ENCODE measurements at regions not wholly inside any gene's neighbourhood (a gene's known extent, or its start where the extent isn't known, plus 50 kb on each side); places are given as distances from the start of the nearest gene placed in this dataset.

- H3K4me1 ChIP-seq, result peaks cover 15% of the 10 kb centered on the region
- no peaks in the 10 kb centered on the region for H3K36me3 ChIP-seq (ENCODE audit: insufficient read depth in 1 of 2, low read depth in 1 of 2)
- 50 to 80% (median 65%) methylated on average over 4 of the region's 4 CpGs for WGBS, 3 donors
- no peaks in the 10 kb centered on the region for H3K27me3 ChIP-seq (ENCODE audit: insufficient read depth in 3 of 3, low read length in 2 of 3)
- TF ChIP-seq, protein P1, sequence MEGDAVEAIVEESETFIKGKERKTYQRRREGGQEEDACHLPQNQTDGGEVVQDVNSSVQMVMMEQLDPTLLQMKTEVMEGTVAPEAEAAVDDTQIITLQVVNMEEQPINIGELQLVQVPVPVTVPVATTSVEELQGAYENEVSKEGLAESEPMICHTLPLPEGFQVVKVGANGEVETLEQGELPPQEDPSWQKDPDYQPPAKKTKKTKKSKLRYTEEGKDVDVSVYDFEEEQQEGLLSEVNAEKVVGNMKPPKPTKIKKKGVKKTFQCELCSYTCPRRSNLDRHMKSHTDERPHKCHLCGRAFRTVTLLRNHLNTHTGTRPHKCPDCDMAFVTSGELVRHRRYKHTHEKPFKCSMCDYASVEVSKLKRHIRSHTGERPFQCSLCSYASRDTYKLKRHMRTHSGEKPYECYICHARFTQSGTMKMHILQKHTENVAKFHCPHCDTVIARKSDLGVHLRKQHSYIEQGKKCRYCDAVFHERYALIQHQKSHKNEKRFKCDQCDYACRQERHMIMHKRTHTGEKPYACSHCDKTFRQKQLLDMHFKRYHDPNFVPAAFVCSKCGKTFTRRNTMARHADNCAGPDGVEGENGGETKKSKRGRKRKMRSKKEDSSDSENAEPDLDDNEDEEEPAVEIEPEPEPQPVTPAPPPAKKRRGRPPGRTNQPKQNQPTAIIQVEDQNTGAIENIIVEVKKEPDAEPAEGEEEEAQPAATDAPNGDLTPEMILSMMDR (IDR thresholded peaks at IDR 0.05), result no peak
- no peak for ATAC-seq
- intact Hi-C loops (cut with DNase I), result no loop called here
- H3K9me3 ChIP-seq, result no peaks in the 10 kb centered on the region
- H3K4me3 ChIP-seq, result no peak overlapping the region
- DNase-seq, result no peak
- no peak overlapping the region for H3K27ac ChIP-seq
Observed at GRCh38 chr12:67803278-67803993, 154.9 kb downstream of the DYRK2 start.

- intact Hi-C loops (cut with DNase I), result no loop called here
- no peak for DNase-seq
- no peaks in the 10 kb centered on the region for H3K27me3 ChIP-seq (ENCODE audit: insufficient read depth in 3 of 3, low read length in 2 of 3)
- 21 to 48% (median 23%) methylated on average over 1 of the region's 1 CpG for WGBS, 3 donors
- H3K36me3 ChIP-seq (ENCODE audit: insufficient read depth in 1 of 2, low read depth in 1 of 2), result no peaks in the 10 kb centered on the region
- TF ChIP-seq, protein P1 (IDR thresholded peaks at IDR 0.05), result no peak
- peaks cover 11% of the 10 kb centered on the region for H3K4me1 ChIP-seq
- H3K27ac ChIP-seq, result no peak overlapping the region
- no peaks in the 10 kb centered on the region for H3K9me3 ChIP-seq
- ATAC-seq, result no peak
- no peak overlapping the region for H3K4me3 ChIP-seq
Observed at GRCh38 chr12:67804168-67804567, 155.6 kb downstream of the DYRK2 start.

DNA sequence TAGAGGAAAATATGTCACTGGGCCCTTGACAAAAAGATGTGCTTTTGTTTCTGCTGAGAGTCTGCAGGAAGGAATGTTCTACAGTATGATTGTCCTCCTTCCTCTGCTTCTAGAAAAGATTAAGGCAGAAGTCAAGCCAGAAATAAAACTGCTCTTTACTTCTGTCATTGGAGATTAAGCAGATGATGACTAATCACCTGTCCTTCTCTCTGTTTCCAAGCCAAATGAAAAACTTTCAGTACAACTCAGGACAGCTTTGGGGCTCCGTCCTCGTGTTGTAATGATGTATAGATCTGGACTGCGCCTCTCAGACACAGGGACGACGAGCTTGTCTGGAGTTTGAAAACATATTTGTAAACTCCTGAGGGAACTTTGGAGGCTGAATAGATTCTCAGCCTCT lies 159.3 kb downstream of the DYRK2 start:
- 30 to 41% (median 38%) methylated on average over 5 of the region's 5 CpGs for WGBS, 3 donors
- H3K4me1 ChIP-seq, result peaks cover 13% of the 10 kb centered on the region
- peak; percentile 48 to 73 (median 55) for ATAC-seq
- no peaks in the 10 kb centered on the region for H3K36me3 ChIP-seq (ENCODE audit: insufficient read depth in 1 of 2, low read depth in 1 of 2)
- H3K27me3 ChIP-seq (ENCODE audit: insufficient read depth in 3 of 3, low read length in 2 of 3), result no peaks in the 10 kb centered on the region
- intact Hi-C loops (cut with DNase I), result no loop called here
- H3K27ac ChIP-seq, result peak overlapping the region; percentile 69
- H3K4me3 ChIP-seq, result peak overlapping the region; percentile 21
- DNase-seq, result no peak
- H3K9me3 ChIP-seq, result peaks cover 5% of the 10 kb centered on the region
- TF ChIP-seq, protein P1 (IDR thresholded peaks at IDR 0.05), result no peak

DNA sequence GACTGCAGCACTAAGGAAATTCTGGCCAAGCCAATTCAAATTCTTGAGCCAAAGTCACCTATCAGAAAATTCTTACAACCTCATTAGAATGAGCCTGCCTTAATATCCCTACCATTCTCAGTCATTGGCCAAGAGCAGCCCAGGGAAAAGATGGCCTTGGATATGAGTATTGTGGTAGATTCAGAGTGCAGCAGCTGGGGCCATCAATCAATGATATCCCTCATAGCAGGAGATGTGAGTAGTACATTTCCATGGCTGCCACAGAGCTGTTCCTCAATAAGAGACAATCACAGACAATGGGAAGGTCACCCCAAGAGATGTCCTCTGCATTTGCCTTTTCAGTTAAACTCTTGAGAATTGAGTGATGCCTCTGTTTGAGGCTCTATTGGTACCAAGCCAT lies 161.6 kb downstream of the DYRK2 start:
- peak; percentile 29 to 43 (median 40) for ATAC-seq
- TF ChIP-seq, protein P1 (IDR thresholded peaks at IDR 0.05), result no peak
- intact Hi-C loops (cut with DNase I), result no loop called here
- H3K9me3 ChIP-seq, result peaks cover 5% of the 10 kb centered on the region
- peak overlapping the region; percentile 69 for H3K27ac ChIP-seq
- H3K4me3 ChIP-seq, result no peak overlapping the region
- H3K4me1 ChIP-seq, result peaks cover 13% of the 10 kb centered on the region
- DNase-seq, result no peak
- no peaks in the 10 kb centered on the region for H3K36me3 ChIP-seq (ENCODE audit: insufficient read depth in 1 of 2, low read depth in 1 of 2)
- no peaks in the 10 kb centered on the region for H3K27me3 ChIP-seq (ENCODE audit: insufficient read depth in 3 of 3, low read length in 2 of 3)

Data from psoas muscle (tissue), 7 donors.